SK-N-SH (cell line): ENCODE measurements at regions not wholly inside any gene's neighbourhood (a gene's known extent, or its start where the extent isn't known, plus 50 kb on each side); places are given as distances from the start of the nearest gene placed in this dataset.

Experiments used
- CHD2 ChIP-seq: fragments of 150-350 bp; IDR thresholded peaks from 2 replicates; pipeline ENCODE4 v1.6.1; 2018; ENCODE audit warnings: low read length; ENCODE audit not compliant: partially characterized antibody
- EP300 ChIP-seq, 2 experiments: IDR thresholded peaks; 2 replicates each; pipeline versions ENCODE4 v1.4.0 to v1.6.1; 2012; ENCODE audit warnings: borderline replicate concordance in 1 of 2, low read depth in 1 of 2, low read length in 1 of 2
- POLR2AphosphoS5 ChIP-seq: IDR thresholded peaks from 2 replicates; pipeline ENCODE4 v1.6.1; 2012; ENCODE audit warnings: low read depth, low read length
- RAD21 ChIP-seq: IDR thresholded peaks from 2 replicates; pipeline ENCODE4 v1.6.1; 2012; ENCODE audit warnings: mild to moderate bottlenecking, low read length
- SMC3 ChIP-seq: IDR thresholded peaks from 2 replicates; pipeline ENCODE4 v1.6.1; 2012; ENCODE audit warnings: low read depth, low read length, improper control_type of control experiment
- TF ChIP-seq, protein P1 (sequence below): fragments of 200-600 bp; sonication (generic); IDR thresholded peaks from 2 replicates; pipeline ENCODE4 v1.6.1; 2017; ENCODE audit warnings: antibody characterized with exemption, mild to moderate bottlenecking, moderate library complexity
- TF ChIP-seq, protein P2 (sequence below): IDR thresholded peaks from 2 replicates; pipeline ENCODE4; 2012
- TF ChIP-seq, protein P3 (sequence below): fragments of 150-350 bp; IDR thresholded peaks from 2 replicates; pipeline ENCODE4 v1.6.1; 2017; ENCODE audit warnings: antibody characterized with exemption, low read length, low read depth, borderline replicate concordance
- TF ChIP-seq, protein P4 (sequence below): IDR thresholded peaks from 2 replicates; pipeline ENCODE4 v1.4.0; 2012; ENCODE audit warnings: low read depth, borderline replicate concordance

DNA sequence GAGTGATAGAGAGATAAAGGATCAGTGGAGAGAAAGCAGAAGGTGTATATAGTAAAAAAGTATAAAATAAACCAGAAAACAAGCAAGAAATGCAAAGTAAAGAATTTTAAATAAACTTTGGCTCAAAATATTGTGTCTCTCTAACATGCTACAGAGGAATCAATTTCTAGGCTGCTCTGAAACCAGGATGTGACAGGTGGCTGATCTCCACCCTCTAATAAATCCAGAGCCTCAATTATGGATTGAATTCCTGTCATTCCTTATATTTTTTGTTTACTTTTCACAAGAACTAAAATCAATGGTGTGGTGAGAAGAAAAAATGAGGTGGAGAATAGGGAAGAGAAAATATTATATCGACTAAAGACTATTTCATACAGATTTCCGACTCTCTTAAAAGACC lies 965.1 kb upstream of the SEMA6A start:
- TF ChIP-seq, protein P1, sequence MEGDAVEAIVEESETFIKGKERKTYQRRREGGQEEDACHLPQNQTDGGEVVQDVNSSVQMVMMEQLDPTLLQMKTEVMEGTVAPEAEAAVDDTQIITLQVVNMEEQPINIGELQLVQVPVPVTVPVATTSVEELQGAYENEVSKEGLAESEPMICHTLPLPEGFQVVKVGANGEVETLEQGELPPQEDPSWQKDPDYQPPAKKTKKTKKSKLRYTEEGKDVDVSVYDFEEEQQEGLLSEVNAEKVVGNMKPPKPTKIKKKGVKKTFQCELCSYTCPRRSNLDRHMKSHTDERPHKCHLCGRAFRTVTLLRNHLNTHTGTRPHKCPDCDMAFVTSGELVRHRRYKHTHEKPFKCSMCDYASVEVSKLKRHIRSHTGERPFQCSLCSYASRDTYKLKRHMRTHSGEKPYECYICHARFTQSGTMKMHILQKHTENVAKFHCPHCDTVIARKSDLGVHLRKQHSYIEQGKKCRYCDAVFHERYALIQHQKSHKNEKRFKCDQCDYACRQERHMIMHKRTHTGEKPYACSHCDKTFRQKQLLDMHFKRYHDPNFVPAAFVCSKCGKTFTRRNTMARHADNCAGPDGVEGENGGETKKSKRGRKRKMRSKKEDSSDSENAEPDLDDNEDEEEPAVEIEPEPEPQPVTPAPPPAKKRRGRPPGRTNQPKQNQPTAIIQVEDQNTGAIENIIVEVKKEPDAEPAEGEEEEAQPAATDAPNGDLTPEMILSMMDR = no peak
- TF ChIP-seq, protein P2, sequence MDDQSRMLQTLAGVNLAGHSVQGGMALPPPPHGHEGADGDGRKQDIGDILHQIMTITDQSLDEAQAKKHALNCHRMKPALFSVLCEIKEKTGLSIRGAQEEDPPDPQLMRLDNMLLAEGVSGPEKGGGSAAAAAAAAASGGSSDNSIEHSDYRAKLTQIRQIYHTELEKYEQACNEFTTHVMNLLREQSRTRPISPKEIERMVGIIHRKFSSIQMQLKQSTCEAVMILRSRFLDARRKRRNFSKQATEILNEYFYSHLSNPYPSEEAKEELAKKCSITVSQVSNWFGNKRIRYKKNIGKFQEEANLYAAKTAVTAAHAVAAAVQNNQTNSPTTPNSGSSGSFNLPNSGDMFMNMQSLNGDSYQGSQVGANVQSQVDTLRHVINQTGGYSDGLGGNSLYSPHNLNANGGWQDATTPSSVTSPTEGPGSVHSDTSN = no peak
- TF ChIP-seq POLR2AphosphoS5 (no peak), CHD2 (no peak), SMC3 (no peak), EP300 (IDR thresholded peaks at IDR 0.05; ENCODE audit: borderline replicate concordance in 1 of 2, low read depth in 1 of 2, low read length in 1 of 2) (no peak), RAD21 (no peak)
- TF ChIP-seq, protein P3, sequence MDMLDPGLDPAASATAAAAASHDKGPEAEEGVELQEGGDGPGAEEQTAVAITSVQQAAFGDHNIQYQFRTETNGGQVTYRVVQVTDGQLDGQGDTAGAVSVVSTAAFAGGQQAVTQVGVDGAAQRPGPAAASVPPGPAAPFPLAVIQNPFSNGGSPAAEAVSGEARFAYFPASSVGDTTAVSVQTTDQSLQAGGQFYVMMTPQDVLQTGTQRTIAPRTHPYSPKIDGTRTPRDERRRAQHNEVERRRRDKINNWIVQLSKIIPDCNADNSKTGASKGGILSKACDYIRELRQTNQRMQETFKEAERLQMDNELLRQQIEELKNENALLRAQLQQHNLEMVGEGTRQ = no peak
- TF ChIP-seq, protein P4, sequence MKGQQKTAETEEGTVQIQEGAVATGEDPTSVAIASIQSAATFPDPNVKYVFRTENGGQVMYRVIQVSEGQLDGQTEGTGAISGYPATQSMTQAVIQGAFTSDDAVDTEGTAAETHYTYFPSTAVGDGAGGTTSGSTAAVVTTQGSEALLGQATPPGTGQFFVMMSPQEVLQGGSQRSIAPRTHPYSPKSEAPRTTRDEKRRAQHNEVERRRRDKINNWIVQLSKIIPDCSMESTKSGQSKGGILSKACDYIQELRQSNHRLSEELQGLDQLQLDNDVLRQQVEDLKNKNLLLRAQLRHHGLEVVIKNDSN = no peak
